ENCODE measurements at regions not wholly inside any gene's neighbourhood (a gene's known extent, or its start where the extent isn't known, plus 50 kb on each side); places are given as distances from the start of the nearest gene placed in this dataset.
A peak's percentile ranks its signal among the peaks of the same experiment; 100 is the strongest.

- no peak for DNase-seq (ENCODE audit: low read depth)
These were observed 52.0 kb upstream of the GRAMD1B start for GRCh38 chr11:123378096-123378495.

DNA sequence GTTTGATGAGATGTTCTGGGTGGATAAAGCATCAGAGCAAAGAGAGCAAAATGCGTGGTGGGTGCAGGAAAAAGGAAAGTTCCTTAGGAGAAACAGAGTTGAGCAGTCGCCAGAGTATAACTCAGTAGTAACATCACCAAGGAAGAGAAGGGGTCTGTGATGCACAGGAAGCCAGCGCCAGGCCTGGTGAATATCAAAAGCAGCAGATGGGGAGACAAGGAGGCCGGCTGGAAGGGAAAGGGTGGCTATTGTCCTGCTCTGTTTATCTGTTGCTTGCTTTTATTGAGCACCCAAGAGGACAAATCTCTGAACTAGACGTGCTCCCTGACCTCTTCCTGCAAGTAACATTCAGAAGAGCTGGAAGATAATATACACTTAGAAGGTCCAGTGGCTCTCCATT lies 52.7 kb upstream of the GRAMD1B start:
- DNase-seq (ENCODE audit: low read depth) = no peak

DNA sequence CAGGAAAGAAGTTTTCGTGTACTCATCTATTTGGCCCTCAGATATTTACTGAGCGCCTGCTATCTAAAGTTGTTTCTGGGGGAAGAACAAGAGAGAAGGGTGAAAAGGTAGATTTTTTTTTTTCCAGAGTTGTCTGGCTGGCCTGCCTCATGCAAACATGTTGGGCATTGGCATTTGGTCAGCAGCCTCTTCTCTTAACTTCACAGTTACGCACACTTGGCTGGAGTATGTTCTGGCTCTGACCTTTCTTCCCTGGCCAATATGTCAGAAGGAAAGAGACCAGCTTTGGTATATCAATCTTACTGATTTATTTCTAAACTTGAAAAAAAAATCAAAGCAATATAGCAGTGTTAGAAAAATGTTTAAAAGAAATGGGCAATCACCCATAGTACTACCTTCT lies 54.2 kb upstream of the GRAMD1B start:
- DNase-seq (ENCODE audit: low read depth) = no peak

- DNase-seq (ENCODE audit: low read depth) = no peak
These were observed 55.5 kb upstream of the GRAMD1B start for GRCh38 chr11:123374622-123374968.

DNA sequence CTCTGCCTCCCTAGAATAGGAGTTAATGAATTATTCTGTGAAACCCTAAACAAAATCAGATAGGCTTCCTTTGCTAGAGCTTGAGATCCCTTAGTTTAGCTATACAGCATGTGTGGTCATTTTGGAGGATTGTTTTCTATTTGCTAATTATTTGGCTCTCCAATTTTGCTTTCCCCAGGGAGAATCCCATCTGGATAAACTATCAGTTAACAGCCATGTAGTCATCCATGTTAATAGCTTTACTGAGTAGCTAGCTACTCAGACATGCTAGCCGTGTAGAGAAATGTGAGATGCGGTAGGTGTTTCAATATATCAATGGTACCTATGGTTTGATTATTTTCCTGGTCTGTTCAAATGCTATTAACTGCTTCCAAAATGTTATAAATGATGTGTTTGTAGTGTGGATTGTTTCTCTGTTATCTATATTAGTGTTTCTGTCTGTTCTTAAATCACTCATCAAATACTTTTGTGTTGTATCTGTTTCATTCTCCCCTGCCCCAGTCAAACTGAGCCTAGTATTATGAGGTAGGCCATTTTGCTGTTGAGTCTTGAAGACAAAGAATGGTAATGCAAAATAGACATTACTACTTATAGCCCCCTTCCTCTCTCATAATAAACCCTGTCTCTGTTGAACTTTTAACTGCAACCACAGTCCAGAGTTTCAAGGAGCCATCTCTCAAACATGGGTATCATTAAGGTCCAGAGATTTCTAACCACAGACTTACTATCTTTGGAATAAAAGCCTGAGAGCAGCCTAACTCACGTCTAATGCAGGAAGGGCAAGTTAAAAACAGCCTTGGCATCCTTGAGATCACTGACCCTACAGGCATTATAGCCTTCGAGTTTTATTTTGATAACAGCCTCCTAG lies 56.1 kb upstream of the GRAMD1B start:
- no peak for DNase-seq (ENCODE audit: low read depth)

DNA sequence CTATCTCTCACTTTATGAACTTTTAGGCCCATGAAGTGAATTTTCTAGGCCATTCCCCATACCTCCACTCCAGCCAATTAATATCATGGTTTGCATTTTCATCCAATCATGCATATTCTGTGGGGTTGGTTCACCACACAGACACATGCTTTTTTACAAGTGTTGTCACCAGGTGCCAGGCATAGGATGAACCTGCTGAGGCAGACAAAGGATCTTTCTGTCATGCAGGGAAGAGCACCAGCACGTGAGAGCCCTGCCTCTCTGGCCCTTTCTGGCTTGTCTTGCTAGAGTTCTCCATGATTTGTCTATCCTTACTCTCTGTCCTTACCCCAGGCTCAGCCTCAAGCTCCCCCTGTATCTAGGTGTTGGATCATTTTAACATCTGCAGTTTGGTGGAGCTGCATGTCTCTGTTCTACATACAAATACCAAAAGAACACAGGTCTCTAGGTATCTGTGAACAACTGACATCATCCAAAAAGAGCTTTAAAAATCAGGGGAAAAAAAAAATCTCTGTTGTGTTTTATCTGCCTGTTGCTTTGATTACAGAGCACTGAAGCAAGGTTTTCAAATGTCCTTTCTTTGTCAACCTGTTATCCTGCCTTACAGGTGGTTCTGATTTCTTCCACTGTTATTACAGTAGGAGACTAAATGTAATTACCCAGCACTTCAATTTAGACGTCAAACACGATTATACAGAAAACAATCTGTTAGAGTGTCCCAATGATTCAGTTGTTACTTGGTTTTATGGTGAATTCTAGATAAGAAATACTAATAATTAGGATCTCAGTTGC lies 58.4 kb upstream of the GRAMD1B start:
- no peak for DNase-seq (ENCODE audit: low read depth)

DNA sequence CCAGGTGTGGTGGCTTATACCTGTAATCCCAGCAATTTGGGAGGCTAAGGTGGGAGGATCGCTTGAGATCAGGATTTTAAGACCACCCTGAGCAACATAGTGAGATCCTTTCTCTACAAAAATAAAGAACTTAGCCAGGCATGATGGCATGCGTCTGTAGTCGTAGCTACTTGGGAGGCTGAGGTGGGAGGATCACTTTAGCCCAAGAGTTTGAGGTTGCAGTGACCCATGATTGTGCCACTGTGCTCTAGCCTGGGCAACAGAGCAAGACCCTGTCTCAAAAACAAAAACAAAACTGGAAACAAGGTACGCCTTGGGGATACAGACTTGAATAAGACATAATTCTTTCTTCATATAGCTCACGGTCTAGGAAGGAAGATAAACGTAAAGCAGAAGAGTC lies 63.1 kb upstream of the GRAMD1B start:
- DNase-seq (ENCODE audit: low read depth) = no peak

DNA sequence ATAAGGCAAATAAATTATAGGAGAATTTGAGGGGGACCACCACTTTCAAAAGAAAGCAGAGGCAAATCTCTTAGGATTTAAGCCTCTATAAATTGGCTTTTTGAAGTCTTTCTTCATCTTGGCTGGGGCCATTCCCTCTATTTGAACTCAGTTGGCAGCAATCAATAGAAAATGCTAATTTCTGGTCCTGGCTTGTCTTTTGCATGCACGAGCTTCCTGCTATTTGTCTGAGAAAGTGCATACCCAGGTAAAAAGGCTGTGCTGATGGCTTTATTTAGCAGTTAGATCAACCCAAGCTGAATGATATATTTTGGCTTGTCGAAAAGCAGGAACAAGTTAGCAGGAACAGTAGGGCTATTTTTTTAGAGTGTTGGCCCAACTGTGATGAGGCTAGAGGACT lies 64.1 kb upstream of the GRAMD1B start:
- no peak for DNase-seq (ENCODE audit: low read depth)

DNA sequence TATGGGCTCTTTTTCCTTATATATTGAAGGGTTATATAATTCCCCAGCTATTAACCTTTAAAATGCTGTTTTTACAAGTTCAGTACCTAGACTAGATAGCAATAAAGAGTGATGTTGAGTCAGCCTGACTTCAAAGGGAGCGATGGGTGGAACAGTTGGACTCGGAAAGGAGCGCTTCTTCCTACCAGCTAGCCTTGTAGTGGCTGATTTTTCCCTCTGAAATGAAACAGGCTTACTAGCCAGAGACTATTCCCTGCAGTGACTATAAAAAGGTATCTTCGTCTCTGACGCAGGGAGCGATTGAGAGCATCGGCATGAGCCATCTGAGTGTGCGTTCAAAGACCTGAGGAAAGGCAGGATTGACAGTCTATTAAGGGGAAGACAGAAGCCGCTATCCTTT lies 66.0 kb upstream of the GRAMD1B start:
- no peak for DNase-seq (ENCODE audit: low read depth)

DNA sequence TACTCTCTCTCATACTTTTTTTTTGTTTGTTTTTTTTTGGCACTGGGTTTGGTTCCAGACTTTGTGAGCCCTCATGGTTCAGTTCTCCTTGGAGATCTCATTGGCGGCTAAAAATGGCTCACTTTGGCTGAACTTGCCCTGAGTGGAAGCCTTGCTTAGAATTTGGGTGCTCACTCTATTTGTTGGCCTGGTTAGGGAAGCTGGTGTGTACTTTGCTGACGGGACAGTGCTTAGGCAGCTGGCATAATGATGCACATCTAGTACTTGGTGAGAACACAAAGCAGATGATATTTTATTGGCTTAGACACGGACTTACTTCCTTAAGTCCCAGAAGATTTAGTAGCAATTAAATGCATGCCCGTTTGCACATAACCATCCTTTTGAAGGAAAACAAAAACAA lies 66.5 kb upstream of the GRAMD1B start:
- no peak for DNase-seq (ENCODE audit: low read depth)

- no peak for DNase-seq (ENCODE audit: low read depth)
These were observed 67.1 kb upstream of the GRAMD1B start for GRCh38 chr11:123362941-123363340.

GRCh38 chr11:123362186-123362585 lies 67.9 kb upstream of the GRAMD1B start:
- DNase-seq (ENCODE audit: low read depth) = no peak

- DNase-seq (ENCODE audit: low read depth) = no peak
These were observed 69.0 kb upstream of the GRAMD1B start for GRCh38 chr11:123361110-123361509.

DNA sequence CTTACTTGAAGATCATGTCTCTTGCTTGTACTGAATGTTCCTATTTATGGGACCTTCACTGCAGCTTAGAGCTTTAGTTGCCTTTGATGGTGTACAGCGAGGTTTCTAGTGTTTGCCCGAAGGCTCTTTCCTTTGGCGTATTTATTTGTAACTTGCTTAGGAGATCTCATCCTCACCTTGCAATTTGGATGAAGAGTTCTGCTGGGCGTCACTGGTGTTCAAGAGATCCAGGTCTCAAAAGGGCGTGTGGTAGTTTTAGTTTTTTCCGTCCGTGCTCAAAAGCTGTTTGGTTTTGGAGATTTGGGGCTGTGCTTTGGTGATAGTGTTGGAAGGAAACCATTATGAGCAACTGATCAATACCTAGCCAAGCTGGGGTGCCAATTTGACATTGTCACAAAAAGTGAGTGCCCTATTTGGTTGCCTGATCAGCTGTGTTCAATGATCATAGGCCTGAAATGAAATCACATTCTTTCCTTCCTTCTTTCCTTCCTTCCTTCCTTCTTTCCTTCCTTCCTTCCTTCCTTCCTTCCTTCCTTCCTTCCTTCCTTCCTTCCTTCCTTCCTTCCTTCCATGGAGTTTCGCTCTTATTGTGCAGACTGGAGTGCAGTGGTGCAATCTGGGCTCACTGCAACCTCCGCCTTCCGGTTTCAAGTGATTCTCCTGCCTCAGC lies 69.7 kb upstream of the GRAMD1B start:
- DNase-seq (ENCODE audit: low read depth) = no peak

DNA sequence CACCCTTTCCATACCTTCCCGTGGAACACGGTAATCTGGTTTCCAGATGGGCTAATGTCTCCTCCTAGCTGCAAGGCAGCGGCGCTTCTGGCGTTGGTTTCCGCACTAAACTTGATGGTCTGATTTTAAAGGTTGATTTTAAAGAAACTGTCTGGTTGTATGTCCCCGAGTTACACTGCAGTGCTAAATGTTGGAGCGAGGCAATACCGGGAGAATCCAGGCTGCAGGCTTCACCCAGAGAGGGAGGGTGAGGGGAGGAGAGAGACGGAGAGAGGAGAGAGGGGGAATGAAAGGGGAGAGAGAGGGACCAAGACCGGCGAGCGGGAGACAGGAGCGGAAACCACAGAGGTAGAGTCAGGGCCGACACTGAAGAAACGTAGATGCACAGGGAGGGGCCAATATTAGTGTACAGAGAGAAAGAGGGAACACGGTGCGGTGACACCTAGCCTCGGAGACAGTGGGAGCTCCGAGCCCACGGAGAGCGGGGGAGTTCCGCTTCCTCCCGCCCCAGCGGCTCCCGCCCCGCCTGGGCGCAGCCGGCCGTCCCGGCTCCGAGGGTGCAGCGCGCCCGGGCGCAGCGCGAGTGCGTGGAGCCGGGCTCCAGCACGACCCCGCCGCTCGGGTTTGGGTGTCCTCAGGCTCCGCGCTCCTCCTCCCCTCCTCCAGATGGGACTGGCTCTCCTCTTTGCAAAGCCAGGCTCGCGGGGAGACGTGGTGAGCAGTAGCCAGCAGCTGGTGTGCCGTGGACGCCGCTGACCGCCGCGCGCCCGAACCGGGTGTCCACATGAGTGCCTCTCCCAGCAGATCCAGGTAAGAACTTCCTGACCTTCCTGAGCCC lies 71.9 kb upstream of the GRAMD1B start:
- DNase-seq (ENCODE audit: low read depth) = peak; percentile 32

DNA sequence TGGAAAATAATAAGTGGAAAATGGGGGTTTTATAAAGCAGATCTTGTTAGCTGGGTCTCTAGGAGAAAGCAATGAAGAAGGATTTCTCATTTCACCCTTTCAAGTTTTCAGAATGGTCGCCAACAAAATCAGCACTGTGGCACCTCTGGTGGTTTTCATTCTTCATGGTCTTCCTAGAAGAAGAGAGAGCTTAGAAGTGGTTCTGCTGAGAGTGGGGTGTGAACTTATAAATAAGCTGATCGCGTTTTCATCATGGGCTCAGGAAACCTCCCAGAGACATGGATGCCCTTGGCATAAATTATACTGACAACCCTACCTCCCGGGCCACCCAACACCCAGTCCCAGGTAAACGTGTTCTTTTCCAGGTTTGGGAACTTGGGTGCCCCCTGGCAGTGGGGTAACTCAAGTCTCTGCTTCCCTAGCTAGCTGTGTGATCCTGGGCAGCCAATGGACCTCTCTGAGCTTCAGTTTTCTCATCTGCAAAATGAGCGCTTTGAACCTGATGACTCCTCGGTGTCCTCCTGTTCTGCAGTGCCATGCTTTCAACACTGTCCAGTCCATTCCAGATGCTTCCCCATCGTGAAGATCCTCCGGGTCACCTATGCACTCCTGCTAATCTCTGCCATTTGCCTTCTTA lies 72.6 kb upstream of the GRAMD1B start:
- no peak for DNase-seq (ENCODE audit: low read depth)

DNA sequence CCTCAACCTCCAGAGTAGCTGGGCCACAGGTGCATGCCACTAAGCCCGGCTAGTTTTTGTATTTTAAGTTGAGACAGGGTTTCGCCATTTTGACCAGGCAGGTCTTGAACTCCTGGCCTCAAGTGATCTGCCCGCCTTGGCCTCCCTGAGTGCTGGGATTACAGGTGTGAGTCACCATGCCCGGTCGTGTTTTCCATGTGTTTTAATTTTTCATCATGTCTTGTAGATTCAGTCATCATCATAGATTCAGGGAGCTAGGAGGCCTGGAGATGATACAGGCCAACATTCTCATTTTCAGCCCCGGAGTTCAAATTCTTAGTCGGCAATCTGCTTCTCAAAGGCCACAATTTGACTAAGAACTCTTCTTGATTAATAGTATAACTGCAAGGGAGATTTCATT lies 73.5 kb upstream of the GRAMD1B start:
- DNase-seq (ENCODE audit: low read depth) = no peak

- DNase-seq (ENCODE audit: low read depth) = no peak
These were observed 75.6 kb upstream of the GRAMD1B start for GRCh38 chr11:123354371-123354975.

GRCh38 chr11:123351375-123351774 lies 78.7 kb upstream of the GRAMD1B start:
- DNase-seq (ENCODE audit: low read depth) = no peak

DNA sequence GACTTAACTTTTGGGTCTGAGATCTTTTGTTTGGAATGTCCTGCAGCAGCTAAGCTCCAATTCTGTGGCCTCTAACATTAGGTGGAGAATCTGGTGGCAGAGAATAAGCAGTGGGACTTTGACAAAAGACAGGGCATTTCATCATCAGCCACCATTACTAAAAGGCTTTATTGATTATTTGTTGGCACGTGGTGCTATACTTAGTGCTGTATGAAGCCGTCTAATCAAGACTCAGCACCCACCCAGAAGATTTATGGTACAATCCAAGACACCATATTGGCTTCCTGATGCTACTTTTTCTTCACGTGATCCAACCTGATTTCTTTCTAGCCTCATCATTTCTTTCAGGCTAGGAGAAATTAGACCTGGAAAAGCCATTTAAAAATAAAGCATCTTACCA lies 80.7 kb upstream of the GRAMD1B start:
- no peak for DNase-seq (ENCODE audit: low read depth)

DNA sequence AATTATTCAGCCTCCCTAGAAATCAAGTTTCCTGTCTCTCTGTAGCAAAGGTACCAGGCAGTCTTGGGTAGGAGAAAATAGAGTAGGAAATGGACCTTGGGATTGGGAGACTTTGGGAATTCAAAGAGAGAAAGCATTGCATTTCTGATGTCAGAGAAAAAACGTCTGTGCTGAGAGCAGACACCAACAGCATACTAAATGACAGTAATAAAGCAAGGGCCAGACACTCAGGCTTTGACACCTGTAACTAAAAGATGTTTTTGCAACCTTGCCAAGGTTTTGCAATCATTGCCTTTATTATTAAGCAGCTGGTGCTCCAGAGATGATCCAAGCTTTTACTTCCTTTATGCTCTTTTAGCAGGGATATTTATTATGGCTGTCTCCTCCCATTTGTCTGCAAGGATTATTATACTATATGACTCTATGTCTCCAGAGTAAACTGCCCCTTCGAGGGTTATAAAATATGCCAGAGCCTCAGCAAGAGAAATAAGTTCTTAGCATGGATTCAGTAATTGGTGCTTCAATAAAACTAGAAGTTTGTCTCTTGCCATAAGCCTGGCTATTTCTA lies 85.2 kb upstream of the GRAMD1B start:
- no peak for DNase-seq (ENCODE audit: low read depth)

Measured in RPMI7951 (cell line).